Cerebellar nuclear complex (tissue), 1 donor: ENCODE measurements at regions not wholly inside any gene's neighbourhood (a gene's known extent, or its start where the extent isn't known, plus 50 kb on each side); places are given as distances from the start of the nearest gene placed in this dataset.
A peak's percentile ranks its signal among the peaks of the same experiment; 100 is the strongest.

Experiments used
- DNase-seq, 2 experiments: peaks; one replicate each; lab custom pipeline; 2025; lab: John Stamatoyannopoulos, UW

DNA sequence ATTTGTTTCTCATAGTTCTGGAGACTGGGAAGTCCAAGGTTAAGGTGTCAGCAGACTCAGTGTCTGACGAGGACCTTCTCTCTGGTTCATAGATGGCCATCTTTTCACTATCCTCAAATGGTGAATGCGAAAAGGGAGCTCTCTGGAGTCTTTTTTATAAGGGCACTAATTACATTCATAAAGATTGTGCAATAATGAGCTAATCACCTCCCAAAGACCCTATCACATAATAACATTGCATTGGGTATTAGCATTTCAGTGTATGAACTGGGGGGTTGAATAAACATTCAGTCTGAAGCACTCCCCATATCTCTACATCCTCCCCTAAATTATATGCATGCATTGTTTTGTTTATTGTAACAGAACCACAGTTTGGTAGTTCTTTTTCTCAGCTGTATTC lies 1086.5 kb downstream of the CDH11 start:
- no peak for DNase-seq

DNA sequence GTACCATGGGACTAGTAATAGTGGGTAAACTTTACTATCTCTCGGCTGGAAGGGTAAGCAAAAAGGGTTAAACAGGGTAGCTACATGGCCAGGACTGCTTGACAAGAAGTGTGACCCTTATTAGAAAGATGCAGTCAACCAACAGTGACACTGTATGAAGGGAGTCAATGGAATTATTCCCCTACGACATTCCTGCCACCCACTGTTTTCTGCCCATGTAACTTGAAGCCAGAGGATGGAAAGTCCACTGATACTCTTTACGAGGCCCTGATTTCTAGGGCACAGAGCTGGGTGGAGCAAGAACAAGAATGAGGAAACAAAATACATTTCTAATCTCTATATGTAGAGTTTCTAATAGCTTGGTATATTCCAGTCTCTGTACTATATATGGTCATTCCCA lies 1102.5 kb downstream of the CDH11 start:
- no peak for DNase-seq

DNA sequence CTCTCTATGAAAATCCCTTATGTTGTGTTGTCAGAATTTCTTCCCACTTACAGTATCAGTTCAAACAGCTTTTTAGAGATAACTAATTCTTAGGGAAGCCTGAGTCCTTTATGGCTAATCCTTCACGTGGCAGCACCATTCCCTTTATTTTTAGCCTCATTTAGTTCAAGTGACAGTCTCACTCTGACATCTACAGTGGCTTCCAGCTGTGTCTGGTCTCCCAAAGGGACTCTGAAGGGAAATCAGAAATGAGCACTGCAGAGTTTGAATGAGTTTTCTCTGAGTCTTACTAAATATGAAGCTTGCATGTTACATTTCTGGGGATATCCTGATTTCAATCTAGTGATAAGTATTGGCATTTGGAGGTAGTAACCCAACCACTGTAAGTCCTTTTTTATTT lies 1104.1 kb downstream of the CDH11 start:
- DNase-seq, result no peak

DNA sequence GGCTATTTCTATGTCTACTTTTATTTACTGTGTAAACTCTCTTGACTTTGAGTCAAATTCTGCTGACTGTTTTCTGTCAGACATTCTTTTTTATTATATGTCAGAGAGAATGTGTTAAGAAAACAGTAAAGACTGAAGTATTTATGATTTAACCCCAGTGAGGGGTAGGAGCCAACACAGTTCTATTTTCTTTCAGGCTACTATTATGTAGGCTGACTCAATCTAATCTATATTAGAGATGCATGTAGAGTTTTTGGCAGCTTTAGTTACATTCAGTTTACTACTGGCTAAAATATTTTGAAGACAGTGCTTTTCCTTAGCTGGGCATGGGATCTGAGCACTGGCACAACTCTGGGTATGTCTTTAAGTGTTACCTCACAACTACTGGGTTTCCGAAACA lies 1108.0 kb downstream of the CDH11 start:
- no peak for DNase-seq

DNA sequence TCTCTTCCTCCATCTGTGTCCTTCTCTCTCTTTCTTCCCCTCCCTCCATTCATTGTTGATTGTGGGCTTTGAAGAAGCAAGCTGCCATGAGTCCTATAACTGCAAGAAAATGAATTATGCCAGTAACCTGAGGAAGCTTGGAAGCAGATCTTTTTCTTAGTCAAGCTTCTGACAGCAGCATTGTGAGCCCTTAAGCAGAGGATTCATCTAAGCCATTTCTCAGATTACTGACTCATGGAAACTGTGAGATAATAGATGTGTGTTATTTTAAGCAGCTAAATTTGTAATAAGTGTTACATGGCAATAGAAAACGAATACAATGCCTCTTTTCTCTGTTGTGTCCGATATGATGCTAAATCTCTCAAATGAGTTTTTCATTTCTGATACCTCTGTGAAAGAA lies 1109.7 kb downstream of the CDH11 start:
- DNase-seq, result no peak

DNA sequence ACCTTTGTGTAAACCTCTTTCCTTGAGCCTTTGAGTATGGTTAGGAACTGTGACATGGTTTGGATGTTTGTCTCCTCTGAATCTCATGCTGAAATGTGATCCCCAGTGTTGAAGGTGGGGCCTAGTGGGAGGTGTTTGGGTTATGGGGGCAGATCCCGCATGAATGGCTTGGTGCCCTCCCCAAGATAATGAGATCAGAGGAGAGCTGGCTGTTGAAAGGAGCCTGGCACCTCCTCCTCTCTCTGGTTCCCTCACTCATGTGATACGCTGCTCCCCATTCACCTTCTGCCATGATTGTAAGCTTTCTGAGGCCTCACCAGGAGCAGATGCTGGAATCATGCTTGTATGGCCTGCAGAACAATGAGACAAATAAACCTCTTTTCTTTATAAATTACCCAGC lies 1110.2 kb downstream of the CDH11 start:
- no peak for DNase-seq

DNA sequence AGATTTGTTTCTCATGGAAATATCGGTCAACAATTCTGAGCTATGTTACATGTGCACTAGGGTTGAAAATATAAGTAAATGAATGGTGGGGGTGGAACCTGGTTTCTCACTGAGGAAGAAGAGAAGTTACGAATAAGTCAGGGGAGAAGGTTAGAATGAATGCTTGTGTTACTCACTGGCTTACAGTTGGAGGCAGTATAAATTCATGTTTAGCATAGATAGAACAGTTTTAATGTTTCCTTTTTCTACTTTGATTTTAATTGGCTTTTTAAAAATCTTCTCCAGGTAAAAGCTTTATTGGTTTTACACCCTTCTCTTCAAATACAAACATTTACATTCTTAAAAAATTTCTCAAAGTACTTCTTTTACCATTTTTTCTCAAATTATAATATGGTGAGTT lies 1113.7 kb downstream of the CDH11 start:
- no peak for DNase-seq

DNA sequence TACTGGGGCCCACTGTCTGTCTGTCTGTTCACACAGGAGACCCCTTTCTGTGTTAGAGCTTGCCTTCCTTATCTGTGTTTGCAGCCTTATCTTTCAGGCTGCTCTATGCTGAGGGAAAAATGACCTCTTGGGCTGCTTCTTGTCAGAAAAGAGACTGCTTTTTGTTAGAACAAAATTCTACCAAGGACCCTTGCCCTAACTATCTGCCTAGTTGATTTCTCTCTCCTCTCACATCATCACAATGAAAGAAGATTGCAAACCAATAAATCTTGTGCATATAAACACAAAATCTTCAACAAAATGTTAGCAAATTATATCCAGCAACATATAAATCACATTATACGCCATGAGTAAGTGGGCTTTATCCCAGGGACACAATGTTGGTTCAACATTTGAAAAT lies 1117.7 kb downstream of the CDH11 start:
- DNase-seq, result no peak

DNA sequence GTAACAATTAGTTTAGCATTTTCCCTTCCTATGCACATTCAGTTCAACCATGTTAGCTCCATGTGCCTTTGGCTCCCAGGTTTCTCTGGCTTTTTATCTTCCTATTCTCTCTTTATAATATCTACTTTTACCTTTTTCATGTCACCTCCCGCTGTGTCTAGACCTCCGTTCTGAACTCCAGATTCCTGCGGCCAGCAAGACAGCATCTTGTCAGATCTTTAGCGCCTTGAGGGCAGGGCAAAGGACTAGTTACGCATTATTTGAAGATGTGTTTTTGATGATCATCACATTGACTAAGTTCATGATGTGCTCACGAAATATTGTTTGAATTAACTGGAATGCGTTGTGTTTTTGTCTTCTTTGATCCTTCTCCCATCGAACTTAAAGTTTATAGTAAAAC lies 1126.8 kb downstream of the CDH11 start:
- no peak for DNase-seq

DNA sequence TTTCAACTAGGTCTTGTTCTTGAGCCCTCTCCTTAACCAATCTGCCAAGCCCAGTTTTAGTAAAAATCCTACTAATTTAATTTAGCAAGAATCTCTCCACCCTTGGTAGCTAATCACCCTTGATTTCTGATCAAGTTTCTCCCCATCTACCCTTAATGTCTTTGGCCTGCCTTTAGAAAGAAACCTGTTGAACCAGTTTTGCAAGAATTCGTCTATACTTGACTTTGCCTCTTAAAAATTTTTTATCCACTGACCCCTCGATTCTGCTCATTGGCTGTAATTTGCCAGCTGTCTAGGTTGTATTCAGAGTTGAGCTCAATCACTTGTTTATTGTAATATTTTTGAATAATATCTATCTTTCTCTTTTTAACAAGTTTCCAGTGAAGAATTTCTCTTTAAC lies 1138.5 kb downstream of the CDH11 start:
- DNase-seq, result no peak

DNA sequence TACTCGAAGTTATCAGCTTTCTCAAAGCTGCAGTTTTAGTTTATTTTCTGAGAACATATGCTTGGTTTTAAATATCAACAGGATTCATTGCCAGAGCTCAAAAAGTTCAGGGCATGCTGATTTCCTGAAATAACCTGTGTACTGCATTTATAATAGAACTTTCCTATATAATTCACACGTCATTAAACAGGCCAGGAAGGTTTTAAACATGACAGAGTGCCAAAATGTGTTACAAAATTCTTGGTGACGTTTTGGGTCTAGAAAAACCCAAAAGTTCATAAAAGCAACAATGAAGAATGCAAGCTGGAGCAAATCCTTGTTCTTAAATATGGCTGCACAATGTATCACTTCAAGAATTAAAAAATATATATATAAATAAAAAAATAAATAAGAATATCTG lies 1139.1 kb downstream of the CDH11 start:
- DNase-seq, result no peak

DNA sequence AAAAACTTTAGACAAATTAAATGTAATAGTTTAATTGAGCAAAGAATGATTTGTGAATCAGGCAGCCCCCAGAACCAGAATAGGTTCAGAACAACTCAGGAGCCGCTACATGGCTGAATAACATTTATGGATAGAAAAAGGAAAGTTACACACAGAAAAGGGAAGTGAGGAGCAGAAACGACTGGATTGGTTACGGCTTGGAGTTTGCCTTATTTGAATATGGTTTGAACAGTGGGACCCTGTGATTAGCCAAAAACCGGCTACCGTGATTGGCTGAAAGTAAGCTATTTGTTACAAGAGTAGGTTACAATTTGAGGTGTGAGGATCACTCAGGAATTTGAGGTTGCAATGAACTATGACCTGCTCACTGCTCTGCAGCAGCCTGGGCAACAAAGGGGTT lies 1139.8 kb downstream of the CDH11 start:
- DNase-seq, result no peak

DNA sequence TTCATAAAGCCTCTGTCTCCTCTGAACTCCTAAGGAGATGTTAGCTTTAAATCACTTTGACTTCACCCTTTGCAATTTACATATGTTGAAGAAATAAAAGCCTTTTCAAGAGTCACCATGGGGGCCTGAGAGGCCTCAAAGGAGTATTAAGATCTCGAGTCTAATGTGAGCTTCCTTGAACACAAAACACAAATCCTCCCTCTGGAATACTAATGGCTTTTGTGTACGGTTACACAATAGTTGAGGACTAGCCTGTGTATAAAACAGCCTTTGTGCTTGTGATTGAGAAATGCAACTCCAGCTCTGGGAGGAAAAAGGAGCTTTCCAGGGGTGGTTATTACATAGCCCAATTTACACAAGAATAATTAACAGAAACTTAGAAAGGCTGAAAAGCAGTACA lies 1140.2 kb downstream of the CDH11 start:
- DNase-seq, result no peak

DNA sequence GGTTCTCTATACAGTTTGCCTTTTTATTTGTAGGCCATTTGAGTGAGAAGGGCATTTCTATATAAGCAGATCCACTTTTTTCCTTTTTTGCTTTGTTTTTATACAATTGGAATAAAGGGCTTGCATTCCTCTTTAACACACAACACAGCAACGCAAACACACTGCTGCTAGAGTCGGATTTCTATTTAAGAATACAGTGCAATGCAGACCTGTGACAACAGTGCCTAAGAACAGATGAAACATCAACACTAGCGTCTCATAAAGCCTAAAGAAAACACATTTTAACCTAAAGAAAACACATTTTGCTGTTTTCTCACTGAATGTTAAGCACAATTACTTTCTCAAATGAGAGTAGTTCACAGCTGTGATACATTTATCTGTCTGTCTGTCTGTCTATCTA lies 1141.1 kb downstream of the CDH11 start:
- no peak for DNase-seq

DNA sequence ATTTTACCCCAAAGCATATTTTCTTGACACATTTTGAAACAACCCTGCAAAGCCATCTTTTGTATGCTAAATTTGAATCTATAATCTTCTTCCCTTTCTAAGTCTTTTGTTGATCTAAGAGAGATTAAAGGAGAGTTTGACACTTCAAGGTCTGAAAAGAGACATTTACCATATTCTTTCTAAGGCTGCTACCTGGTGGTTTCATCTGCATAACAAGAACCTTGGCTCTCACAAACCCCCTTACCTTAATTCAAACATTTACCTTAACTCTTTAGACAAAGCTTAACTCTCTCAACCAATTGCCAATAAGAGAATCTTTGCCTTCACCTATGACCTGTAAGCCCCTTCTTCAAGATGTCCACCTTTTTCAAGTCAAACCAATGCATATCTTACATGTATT lies 1143.6 kb downstream of the CDH11 start:
- DNase-seq, result no peak

DNA sequence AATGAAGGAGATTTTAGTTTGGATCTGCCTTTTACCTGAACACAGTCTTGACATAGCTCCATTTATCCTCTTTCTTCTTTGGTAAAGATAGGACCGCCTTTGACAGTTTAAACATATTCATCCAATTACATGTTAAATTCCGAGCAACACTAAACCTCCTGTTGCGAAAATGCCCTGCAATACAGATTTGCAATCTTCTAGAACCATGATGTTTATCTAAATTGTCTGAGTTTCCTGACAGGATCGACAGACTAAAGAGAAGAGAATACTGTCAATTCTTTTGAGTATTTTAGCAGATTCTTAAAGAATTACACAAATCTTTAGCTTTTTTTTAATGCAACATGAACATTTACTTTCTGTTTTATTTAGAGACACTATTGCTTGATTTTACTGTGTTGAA lies 1145.5 kb downstream of the CDH11 start:
- no peak for DNase-seq

DNA sequence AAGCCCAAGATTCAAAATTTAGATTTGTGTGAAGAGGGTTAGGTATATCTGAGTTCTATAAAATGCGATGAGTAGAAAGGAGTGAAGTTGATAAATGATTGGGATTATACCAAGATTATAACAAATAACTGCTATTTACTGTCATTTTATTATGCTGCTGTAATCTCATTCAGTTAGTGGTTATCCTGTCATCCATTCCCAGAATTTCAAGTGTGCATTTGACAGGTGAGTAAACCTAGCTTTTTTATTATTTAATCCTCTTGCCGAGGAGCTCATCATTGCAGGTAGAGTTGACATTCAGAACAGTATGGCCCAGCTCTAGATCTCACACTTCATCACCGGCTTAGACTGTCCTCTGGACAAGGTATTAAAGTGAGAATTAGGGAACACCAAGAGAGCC lies 1146.2 kb downstream of the CDH11 start:
- no peak for DNase-seq

DNA sequence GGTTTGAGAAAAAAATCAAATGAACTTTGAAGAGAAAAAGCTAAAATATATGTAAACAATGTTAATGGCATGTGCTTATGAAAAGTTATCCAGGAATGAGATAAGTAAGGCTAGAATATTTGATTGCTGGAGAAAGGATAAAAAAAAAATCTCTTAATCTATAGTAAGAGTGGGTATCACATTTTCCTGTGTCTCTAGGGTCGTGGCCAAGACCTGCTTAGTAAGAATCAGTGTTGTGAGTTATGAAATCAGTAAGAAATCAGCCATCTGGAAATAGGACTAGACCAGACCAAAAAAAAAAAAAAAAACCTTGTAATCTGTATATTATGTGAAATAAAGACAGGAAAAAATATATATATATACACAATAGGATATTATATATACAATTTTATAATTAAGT lies 1153.9 kb downstream of the CDH11 start:
- no peak for DNase-seq

DNA sequence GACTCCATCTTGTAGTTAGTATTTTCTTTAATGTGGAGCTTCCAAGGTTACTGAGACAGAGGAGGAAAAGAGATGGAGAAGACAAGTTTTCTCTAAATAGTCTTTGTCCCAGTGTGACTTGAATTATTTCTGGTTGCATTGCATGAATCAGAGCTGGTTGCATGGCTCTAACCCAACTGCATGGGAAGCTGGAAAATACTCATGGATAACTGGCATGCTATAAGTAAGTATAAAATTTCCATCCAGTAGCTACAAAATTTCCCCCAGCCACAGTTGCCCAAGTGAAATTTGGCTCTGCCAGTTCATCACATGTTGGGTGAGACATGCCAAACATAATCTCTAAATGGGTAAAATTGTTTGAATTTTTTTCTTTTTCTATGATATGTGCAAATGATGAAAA lies 1161.5 kb downstream of the CDH11 start:
- no peak for DNase-seq

DNA sequence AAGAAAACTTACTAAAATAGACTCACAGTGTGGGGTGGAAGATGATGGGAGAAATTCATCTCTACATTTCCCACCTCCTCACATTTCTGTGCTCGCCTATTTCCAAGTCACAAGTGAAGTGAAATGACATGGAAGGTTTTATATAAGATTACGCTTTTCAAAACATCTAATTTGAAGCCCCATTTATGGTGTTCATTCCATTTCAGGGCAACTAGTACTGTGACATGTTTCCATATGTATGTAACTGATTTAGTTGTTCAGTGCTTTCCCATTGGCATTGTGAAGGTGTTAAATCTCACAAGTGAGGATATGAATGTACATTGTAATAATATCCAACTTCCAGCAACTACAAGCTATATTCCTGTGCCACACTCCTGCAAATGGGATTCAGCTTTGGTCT lies 1174.8 kb downstream of the CDH11 start:
- DNase-seq, result no peak

DNA sequence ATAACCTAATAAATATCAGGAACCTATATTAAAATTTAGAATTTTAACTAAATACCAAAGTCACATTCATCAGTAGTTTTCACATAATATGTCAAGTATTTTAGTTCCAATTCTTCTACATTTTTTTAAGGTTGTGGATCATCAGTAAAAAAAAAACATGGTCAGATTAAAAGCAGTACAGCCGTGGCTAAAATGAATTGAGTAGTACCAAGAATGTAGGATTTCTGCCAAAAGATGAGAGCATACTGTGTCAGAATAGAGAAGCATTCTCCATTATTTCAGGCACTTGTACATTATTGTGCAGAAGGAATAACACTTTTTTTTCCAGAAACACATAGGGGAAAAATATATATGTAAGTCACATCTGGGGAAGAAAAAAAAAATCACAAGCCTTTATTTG lies 1176.1 kb downstream of the CDH11 start:
- DNase-seq, result no peak

DNA sequence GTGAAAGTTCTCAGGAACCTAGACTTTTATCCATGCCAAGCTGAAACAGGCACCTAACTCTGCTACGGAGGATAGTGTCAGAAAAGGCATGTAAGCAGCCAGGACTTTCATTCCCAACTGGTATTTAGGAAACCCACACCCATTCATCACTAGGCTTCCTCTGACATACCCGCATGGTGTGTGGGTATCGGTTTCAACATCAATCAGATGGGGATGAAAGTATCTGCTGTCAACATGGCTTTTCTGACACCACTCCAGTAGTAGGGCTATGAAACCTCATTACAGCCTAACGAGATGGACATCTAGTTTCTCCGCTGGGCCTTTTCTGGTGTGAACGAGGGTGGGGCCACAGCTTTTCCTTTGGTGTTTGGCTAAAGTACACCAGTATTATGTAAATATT lies 1178.3 kb downstream of the CDH11 start:
- no peak for DNase-seq

DNA sequence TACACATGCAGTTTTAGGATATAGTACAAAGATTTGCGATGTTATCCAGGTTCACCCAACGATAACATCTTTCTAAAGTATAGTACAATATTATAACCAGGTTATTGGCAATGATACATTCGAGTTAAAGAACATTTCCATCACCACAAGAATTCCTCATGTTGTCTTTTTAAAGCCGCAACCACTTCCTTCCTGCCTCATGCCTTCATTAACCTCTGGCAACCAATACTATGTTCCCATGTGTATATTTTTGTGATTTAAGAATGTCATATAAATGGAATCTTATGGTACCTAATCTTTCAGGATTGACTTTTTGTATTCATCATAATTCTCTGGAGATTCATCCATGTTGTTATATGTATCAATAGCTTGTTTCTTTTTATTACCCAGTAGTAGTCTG lies 1183.2 kb downstream of the CDH11 start:
- no peak for DNase-seq

DNA sequence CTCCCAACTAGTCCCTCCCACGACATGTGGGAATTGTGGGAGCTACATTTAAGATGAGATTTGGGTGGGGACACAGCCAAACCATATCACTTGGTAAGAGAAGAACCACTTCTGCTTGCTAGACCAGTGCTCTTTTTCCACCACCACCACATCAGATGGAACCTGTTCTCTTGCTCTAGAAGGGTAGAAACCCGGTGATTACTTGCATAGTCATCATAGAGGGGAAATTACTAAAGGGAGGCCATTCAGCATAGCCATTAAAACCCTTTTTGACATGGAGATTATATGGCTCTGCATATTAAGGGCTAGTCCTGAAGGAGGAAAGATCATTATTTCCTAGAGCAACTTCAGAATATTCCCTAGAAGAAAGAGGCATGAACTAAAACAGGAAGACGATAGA lies 1188.0 kb downstream of the CDH11 start:
- DNase-seq, result no peak

DNA sequence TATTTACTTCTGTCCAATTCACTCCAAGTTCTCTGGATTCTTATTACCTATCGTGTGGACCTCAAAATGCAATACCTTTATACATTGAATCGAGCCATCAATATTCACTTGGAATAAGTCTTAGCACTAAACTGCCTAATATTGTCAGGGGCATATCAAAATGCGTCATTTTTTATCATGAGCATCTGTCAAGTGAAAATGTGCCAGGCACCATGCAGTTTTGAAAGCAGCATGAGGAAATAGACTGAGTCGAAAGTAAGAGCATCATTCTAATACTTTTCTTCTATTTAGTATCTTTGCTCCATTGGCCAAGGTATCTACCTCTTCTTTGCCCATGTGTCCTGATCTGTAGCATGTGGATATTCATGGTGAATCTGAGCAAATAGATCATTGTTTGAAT lies 1193.4 kb downstream of the CDH11 start:
- peak; percentile 21 to 76 for DNase-seq
